ENCODE measurements at regions not wholly inside any gene's neighbourhood (a gene's known extent, or its start where the extent isn't known, plus 50 kb on each side); places are given as distances from the start of the nearest gene placed in this dataset.
"Not testable (repeated sequence)": the region's sequence is repeated elsewhere in the genome, so short reads cannot be mapped to it uniquely, and the experiment has no call there.

GRCh38 chr1:29551123-29551936 is 315.0 kb downstream of the PTPRU start:
- no peak for ATAC-seq

GRCh38 chr1:29550119-29550841 is 314.0 kb downstream of the PTPRU start:
- no peak for ATAC-seq

GRCh38 chr1:29549728-29550118 is 313.4 kb downstream of the PTPRU start:
- ATAC-seq: not testable (repeated sequence)

GRCh38 chr1:29549001-29549400 is 312.7 kb downstream of the PTPRU start:
- no peak for ATAC-seq

- ATAC-seq: no peak
These were observed 311.8 kb downstream of the PTPRU start for GRCh38 chr1:29548091-29548490.

- no peak for ATAC-seq
These were observed 311.0 kb downstream of the PTPRU start for GRCh38 chr1:29547300-29547699.

GRCh38 chr1:29546496-29546895 is 310.2 kb downstream of the PTPRU start:
- no peak for ATAC-seq

- no peak for ATAC-seq
These were observed 308.1 kb downstream of the PTPRU start for GRCh38 chr1:29544406-29544805.

GRCh38 chr1:29543586-29543985 is 307.3 kb downstream of the PTPRU start:
- ATAC-seq: no peak

GRCh38 chr1:29542548-29542947 is 306.2 kb downstream of the PTPRU start:
- no peak for ATAC-seq

- ATAC-seq: peak in 1 of 2 donors; percentile 5
These were observed 305.3 kb downstream of the PTPRU start for GRCh38 chr1:29541631-29542030.

- no peak for ATAC-seq
These were observed 304.6 kb downstream of the PTPRU start for GRCh38 chr1:29540801-29541357.

- no peak for ATAC-seq
These were observed 303.6 kb downstream of the PTPRU start for GRCh38 chr1:29539971-29540370.

- ATAC-seq: no peak
These were observed 302.3 kb downstream of the PTPRU start for GRCh38 chr1:29538586-29538985.

GRCh38 chr1:29532751-29533150 is 296.4 kb downstream of the PTPRU start:
- no peak for ATAC-seq

GRCh38 chr1:29532285-29532684 is 296.0 kb downstream of the PTPRU start:
- ATAC-seq: no peak

GRCh38 chr1:29531596-29531995 is 295.3 kb downstream of the PTPRU start:
- ATAC-seq: no peak

- ATAC-seq: no peak
These were observed 293.5 kb downstream of the PTPRU start for GRCh38 chr1:29529677-29530278.

- ATAC-seq: no peak
These were observed 291.1 kb downstream of the PTPRU start for GRCh38 chr1:29527314-29528004.

GRCh38 chr1:29525941-29526340 is 289.6 kb downstream of the PTPRU start:
- no peak for ATAC-seq

GRCh38 chr1:29524285-29525065 is 288.2 kb downstream of the PTPRU start:
- no peak for ATAC-seq

- ATAC-seq: no peak
These were observed 287.3 kb downstream of the PTPRU start for GRCh38 chr1:29523576-29523975.

All from activated CD4-positive, CD25-positive, alpha-beta regulatory T cell treated with anti-CD3 and anti-CD28 coated beads, Interleukin-2, amount 50 U/mL, for 24 hours (primary cell).